ENCODE measurements at regions not wholly inside any gene's neighbourhood (a gene's known extent, or its start where the extent isn't known, plus 50 kb on each side); places are given as distances from the start of the nearest gene placed in this dataset.

- H3K4me1 ChIP-seq (ENCODE audit: control insufficient read depth in 1 of 2, low read depth in 2 of 2) = no peaks in the 10 kb centered on the region
- H3K27ac ChIP-seq = no peak overlapping the region
- H3K36me3 ChIP-seq = no peaks in the 10 kb centered on the region
- DNase-seq (ENCODE audit: low spot score) (no peak), ATAC-seq (ENCODE audit: insufficient number of reproducible peaks, low FRiP score, low read depth) (no peak)
- H3K4me3 ChIP-seq = no peak overlapping the region
- TF ChIP-seq CTCF (IDR thresholded peaks at IDR 0.05) = no peak
- no peaks in the 10 kb centered on the region for H3K27me3 ChIP-seq (replicated peaks; ENCODE audit: insufficient read depth)
- no peaks in the 10 kb centered on the region for H3K9me3 ChIP-seq
Measured at GRCh38 chr1:80632284-80632683, 1168.5 kb upstream of the ADGRL2 start.

GRCh38 chr1:80629304-80629837 lies 1171.4 kb upstream of the ADGRL2 start:
- no peaks in the 10 kb centered on the region for H3K27me3 ChIP-seq (replicated peaks; ENCODE audit: insufficient read depth)
- ATAC-seq (ENCODE audit: insufficient number of reproducible peaks, low FRiP score, low read depth) = no peak
- no peaks in the 10 kb centered on the region for H3K4me1 ChIP-seq (ENCODE audit: control insufficient read depth in 1 of 2, low read depth in 2 of 2)
- H3K27ac ChIP-seq = no peak overlapping the region
- no peak overlapping the region for H3K4me3 ChIP-seq
- no peaks in the 10 kb centered on the region for H3K36me3 ChIP-seq
- no peak for DNase-seq (ENCODE audit: low spot score)
- no peaks in the 10 kb centered on the region for H3K9me3 ChIP-seq
- no peak for TF ChIP-seq CTCF (IDR thresholded peaks at IDR 0.05)

- DNase-seq (ENCODE audit: low spot score) (no peak), ATAC-seq (ENCODE audit: insufficient number of reproducible peaks, low FRiP score, low read depth) (no peak)
- no peaks in the 10 kb centered on the region for H3K4me1 ChIP-seq (ENCODE audit: control insufficient read depth in 1 of 2, low read depth in 2 of 2)
- H3K9me3 ChIP-seq = no peaks in the 10 kb centered on the region
- no peaks in the 10 kb centered on the region for H3K36me3 ChIP-seq
- H3K4me3 ChIP-seq = no peak overlapping the region
- TF ChIP-seq CTCF (IDR thresholded peaks at IDR 0.05) = no peak
- no peak overlapping the region for H3K27ac ChIP-seq
- no peaks in the 10 kb centered on the region for H3K27me3 ChIP-seq (replicated peaks; ENCODE audit: insufficient read depth)
Measured at GRCh38 chr1:80624682-80625081, 1176.1 kb upstream of the ADGRL2 start.

GRCh38 chr1:80607064-80607463 lies 1193.7 kb upstream of the ADGRL2 start:
- DNase-seq (ENCODE audit: low spot score) = no peak
- Histone ChIP-seq H3K36me3 (no peaks in the 10 kb centered on the region), H3K27ac (no peak overlapping the region), H3K4me3 (no peak overlapping the region), H3K27me3 (replicated peaks; ENCODE audit: insufficient read depth) (no peaks in the 10 kb centered on the region), H3K9me3 (no peaks in the 10 kb centered on the region), H3K4me1 (ENCODE audit: control insufficient read depth in 1 of 2, low read depth in 2 of 2) (no peaks in the 10 kb centered on the region)
- no peak for ATAC-seq (ENCODE audit: insufficient number of reproducible peaks, low FRiP score, low read depth)
- TF ChIP-seq CTCF (IDR thresholded peaks at IDR 0.05) = no peak

- DNase-seq (ENCODE audit: low spot score) (no peak), ATAC-seq (ENCODE audit: insufficient number of reproducible peaks, low FRiP score, low read depth) (no peak)
- H3K27ac ChIP-seq = no peak overlapping the region
Measured at GRCh38 chr1:80594013-80594412, 1206.7 kb upstream of the ADGRL2 start.

More at GRCh38 chr1:80594013-80594412, 1206.7 kb upstream of the ADGRL2 start:
- no peaks in the 10 kb centered on the region for H3K4me1 ChIP-seq (ENCODE audit: control insufficient read depth in 1 of 2, low read depth in 2 of 2)
- no peaks in the 10 kb centered on the region for H3K36me3 ChIP-seq
- no peaks in the 10 kb centered on the region for H3K27me3 ChIP-seq (replicated peaks; ENCODE audit: insufficient read depth)
- no peak for TF ChIP-seq CTCF (IDR thresholded peaks at IDR 0.05)
- H3K9me3 ChIP-seq = peaks cover 3% of the 10 kb centered on the region
- no peak overlapping the region for H3K4me3 ChIP-seq
